HL-60 (cell line): ENCODE measurements at regions not wholly inside any gene's neighbourhood (a gene's known extent, or its start where the extent isn't known, plus 50 kb on each side); places are given as distances from the start of the nearest gene placed in this dataset.

Source experiments
- DNase-seq, 2 experiments: peaks; one replicate each; pipeline ENCODE4 v3.0.0-alpha.2; 2010 to 2020; ENCODE audit warnings: low read depth in 1 of 2, low spot score in 1 of 2
- H3K27ac ChIP-seq: fragments of 250-450 bp; sonication (Bioruptor Pico); replicated peaks from 2 replicates; pipeline ENCODE4 v1.5.1; 2020; ENCODE audit warnings: mild to moderate bottlenecking, moderate library complexity
- H3K27me3 ChIP-seq: fragments of 250-450 bp; sonication (Bioruptor Pico); 2 replicates; pipeline ENCODE4 v1.5.1; 2021; ENCODE audit warnings: mild to moderate bottlenecking, moderate library complexity; ENCODE audit not compliant: insufficient read depth, poor library complexity, severe bottlenecking
- H3K4me3 ChIP-seq: replicated peaks from 2 replicates; pipeline ENCODE4 v1.5.1; 2011; ENCODE audit warnings: mild to moderate bottlenecking, control low read depth, low read length; ENCODE audit not compliant: insufficient read depth
- CTCF ChIP-seq: IDR thresholded peaks from one replicate; pipeline ENCODE4 v1.5.1; 2011; ENCODE audit warnings: low read length, control low read depth, inconsistent platforms; ENCODE audit not compliant: insufficient read depth
- GABPA ChIP-seq: IDR thresholded peaks from 2 replicates; pipeline ENCODE4 v1.6.1; 2012; ENCODE audit warnings: low read depth
- POLR2AphosphoS5 ChIP-seq: IDR thresholded peaks from 2 replicates; pipeline ENCODE4 v1.6.1; 2012; ENCODE audit warnings: low read depth
- REST ChIP-seq: IDR thresholded peaks from 2 replicates; pipeline ENCODE4 v1.6.1; 2012; ENCODE audit warnings: low read depth; ENCODE audit not compliant: insufficient replicate concordance
- SPI1 ChIP-seq: IDR thresholded peaks from 2 replicates; pipeline ENCODE4 v1.6.1; 2012; ENCODE audit warnings: low read depth, mild to moderate bottlenecking, borderline replicate concordance

- DNase-seq = no peak
- Histone ChIP-seq H3K27ac (no peak overlapping the region), H3K4me3 (no peak overlapping the region), H3K27me3 (no peaks in the 10 kb centered on the region)
- no peak for TF ChIP-seq GABPA
- TF ChIP-seq POLR2AphosphoS5 = no peak
- TF ChIP-seq SPI1 = no peak
- TF ChIP-seq REST = no peak
- no peak for TF ChIP-seq CTCF
Measured at GRCh38 chr10:36597756-36598320, 527.6 kb upstream of the ANKRD30A start.

GRCh38 chr10:36592964-36593363 lies 532.4 kb upstream of the ANKRD30A start:
- no peaks in the 10 kb centered on the region for H3K27me3 ChIP-seq
- H3K27ac ChIP-seq = no peak overlapping the region
- TF ChIP-seq REST (no peak), GABPA (no peak), SPI1 (no peak), CTCF (no peak), POLR2AphosphoS5 (no peak)
- no peak overlapping the region for H3K4me3 ChIP-seq
- DNase-seq = no peak

- no peak for TF ChIP-seq POLR2AphosphoS5
- no peak for TF ChIP-seq GABPA
- TF ChIP-seq REST = no peak
- TF ChIP-seq CTCF = no peak
- no peak for DNase-seq
Measured at GRCh38 chr10:36591436-36591835, 534.0 kb upstream of the ANKRD30A start.

More at GRCh38 chr10:36591436-36591835, 534.0 kb upstream of the ANKRD30A start:
- Histone ChIP-seq H3K27ac (no peak overlapping the region), H3K4me3 (no peak overlapping the region), H3K27me3 (no peaks in the 10 kb centered on the region)
